NCI-H2196 (cell line): ENCODE measurements at regions not wholly inside any gene's neighbourhood (a gene's known extent, or its start where the extent isn't known, plus 50 kb on each side); places are given as distances from the start of the nearest gene placed in this dataset.
"Not testable (repeated sequence)": the region's sequence is repeated elsewhere in the genome, so short reads cannot be mapped to it uniquely, and the experiment has no call there.

Source experiments
- DNase-seq: peaks from one replicate; lab custom pipeline; 2025; ENCODE audit not compliant: unreplicated experiment; lab: John Stamatoyannopoulos, UW

- no peak for DNase-seq
These were observed 144.1 kb upstream of the PELI2 start for GRCh38 chr14:55973911-55974630.

GRCh38 chr14:55975281-55975910 lies 142.8 kb upstream of the PELI2 start:
- no peak for DNase-seq

- peak; percentile 33 for DNase-seq
These were observed 142.0 kb upstream of the PELI2 start for GRCh38 chr14:55976219-55976618.

- peak; percentile 42 for DNase-seq
These were observed 141.6 kb upstream of the PELI2 start for GRCh38 chr14:55976655-55977054.

GRCh38 chr14:55977392-55978150 lies 140.6 kb upstream of the PELI2 start:
- no peak for DNase-seq

- DNase-seq = no peak
These were observed 139.1 kb upstream of the PELI2 start for GRCh38 chr14:55979096-55979495.

- DNase-seq = no peak
These were observed 138.4 kb upstream of the PELI2 start for GRCh38 chr14:55979781-55980180.

GRCh38 chr14:55980970-55981369 lies 137.2 kb upstream of the PELI2 start:
- no peak for DNase-seq

- no peak for DNase-seq
These were observed 132.1 kb upstream of the PELI2 start for GRCh38 chr14:55986069-55986468.

GRCh38 chr14:56000846-56001245 lies 117.4 kb upstream of the PELI2 start:
- no peak for DNase-seq

GRCh38 chr14:56002342-56002741 lies 115.9 kb upstream of the PELI2 start:
- DNase-seq = no peak

- DNase-seq = no peak
These were observed 115.2 kb upstream of the PELI2 start for GRCh38 chr14:56002876-56003625.

- DNase-seq = no peak
These were observed 113.9 kb upstream of the PELI2 start for GRCh38 chr14:56004323-56004722.

GRCh38 chr14:56004786-56005185 lies 113.4 kb upstream of the PELI2 start:
- DNase-seq = no peak

- DNase-seq = no peak
These were observed 112.8 kb upstream of the PELI2 start for GRCh38 chr14:56005191-56006053.

- peak; percentile 8 for DNase-seq
These were observed 110.7 kb upstream of the PELI2 start for GRCh38 chr14:56007491-56007890.

GRCh38 chr14:56008150-56008549 lies 110.1 kb upstream of the PELI2 start:
- DNase-seq = no peak

- DNase-seq = not testable (repeated sequence)
These were observed 109.5 kb upstream of the PELI2 start for GRCh38 chr14:56008661-56009060.

GRCh38 chr14:56023661-56024081 lies 94.5 kb upstream of the PELI2 start:
- DNase-seq = no peak

- no peak for DNase-seq
These were observed 93.0 kb upstream of the PELI2 start for GRCh38 chr14:56025191-56025590.
